Neuronal stem cell (in vitro differentiated cells): ENCODE measurements at regions not wholly inside any gene's neighbourhood (a gene's known extent, or its start where the extent isn't known, plus 50 kb on each side); places are given as distances from the start of the nearest gene placed in this dataset.

Source experiments
- DNase-seq: peaks from one replicate; pipeline ENCODE4 v3.0.0-alpha.2; 2013; ENCODE audit warnings: low spot score
- H2AFZ ChIP-seq: one replicate; pipeline ENCODE4 v1.6.1; 2013; ENCODE audit warnings: mild to moderate bottlenecking, low read length, inconsistent platforms
- H2AK5ac ChIP-seq: 2 replicates; pipeline ENCODE4 v1.6.1; 2013; ENCODE audit warnings: low read depth, mild to moderate bottlenecking, inconsistent platforms, low read length, moderate library complexity, mixed read lengths
- H2BK120ac ChIP-seq: 2 replicates; pipeline ENCODE4 v1.6.1; 2013; ENCODE audit warnings: low read depth, mild to moderate bottlenecking, inconsistent platforms, low read length, moderate library complexity, mixed read lengths
- H2BK12ac ChIP-seq: one replicate; pipeline ENCODE4 v1.6.1; 2013; ENCODE audit warnings: low read length, inconsistent platforms
- H2BK15ac ChIP-seq: 2 replicates; pipeline ENCODE4 v1.6.1; 2013; ENCODE audit warnings: mild to moderate bottlenecking, low read length, inconsistent platforms, mixed read lengths
- H2BK5ac ChIP-seq: one replicate; pipeline ENCODE4 v1.6.1; 2013; ENCODE audit warnings: inconsistent platforms, mild to moderate bottlenecking, low read length, moderate library complexity
- H3K14ac ChIP-seq: one replicate; pipeline ENCODE4 v1.6.1; 2013; ENCODE audit warnings: low read length, inconsistent platforms
- H3K18ac ChIP-seq: 2 replicates; pipeline ENCODE4 v1.6.1; 2013; ENCODE audit warnings: low read length, inconsistent platforms
- H3K23ac ChIP-seq: 2 replicates; pipeline ENCODE4 v1.6.1; 2013; ENCODE audit warnings: low read depth, mild to moderate bottlenecking, mixed read lengths, low read length, inconsistent platforms; ENCODE audit not compliant: poor library complexity
- H3K27ac ChIP-seq: replicated peaks from 3 replicates; pipeline ENCODE4 v1.5.1; 2013; ENCODE audit warnings: low read length, inconsistent platforms
- H3K27me3 ChIP-seq, 3 experiments: 2 replicates each; pipeline ENCODE4 v1.6.1; 2013; ENCODE audit warnings: low read length in 3 of 3, mild to moderate bottlenecking in 2 of 3, inconsistent platforms in 1 of 3, low read depth in 1 of 3, mixed read lengths in 1 of 3, moderate library complexity in 1 of 3; ENCODE audit not compliant: control insufficient read depth in 3 of 3, insufficient read depth in 3 of 3
- H3K36me3 ChIP-seq, 2 donors: replicated peaks in 1 of 2; 2 replicates each; pipeline ENCODE4 v1.6.1; 2013; ENCODE audit warnings: low read length in 2 of 2; ENCODE audit not compliant: control insufficient read depth in 2 of 2, insufficient read depth in 2 of 2
- H3K4ac ChIP-seq: 2 replicates; pipeline ENCODE4 v1.6.1; 2013; ENCODE audit warnings: inconsistent platforms, mild to moderate bottlenecking, low read length, moderate library complexity
- H3K4me1 ChIP-seq, 2 donors: 1 replicate in 1 of 2; 2 replicates in 1 of 2; pipeline ENCODE4 v1.6.1; 2013; ENCODE audit warnings: low read length in 2 of 2, low read depth in 1 of 2; ENCODE audit not compliant: control insufficient read depth in 2 of 2, insufficient read depth in 1 of 2
- H3K4me2 ChIP-seq: one replicate; pipeline ENCODE4 v1.6.1; 2013; ENCODE audit warnings: mild to moderate bottlenecking, low read length, inconsistent platforms; ENCODE audit not compliant: insufficient read depth, poor library complexity, severe bottlenecking
- H3K4me3 ChIP-seq, 2 donors: 2 replicates each; pipeline ENCODE4 v1.5.1; 2013; ENCODE audit warnings: low read length in 2 of 2, mild to moderate bottlenecking in 2 of 2, inconsistent platforms in 1 of 2, moderate library complexity in 1 of 2
- H3K79me1 ChIP-seq: one replicate; pipeline ENCODE4 v1.6.1; 2013; ENCODE audit warnings: low read depth, mild to moderate bottlenecking, inconsistent platforms, low read length, moderate library complexity
- H3K9ac ChIP-seq: one replicate; pipeline ENCODE4 v1.6.1; 2013; ENCODE audit warnings: mild to moderate bottlenecking, low read depth, low read length, inconsistent platforms; ENCODE audit not compliant: poor library complexity
- H3K9me3 ChIP-seq, 2 donors: replicated peaks in 1 of 2; 2 replicates each; pipeline versions ENCODE3 to v1.6.1; 2013; ENCODE audit warnings: low read length in 2 of 2, mild to moderate bottlenecking in 2 of 2, inconsistent platforms in 1 of 2, low read depth in 1 of 2, mixed read lengths in 1 of 2, moderate library complexity in 1 of 2; ENCODE audit not compliant: control insufficient read depth in 2 of 2, insufficient read depth in 1 of 2
- H4K8ac ChIP-seq: one replicate; pipeline ENCODE4 v1.6.1; 2013; ENCODE audit warnings: low read depth, mild to moderate bottlenecking, inconsistent platforms, low read length, moderate library complexity
- H4K91ac ChIP-seq: one replicate; pipeline ENCODE4 v1.6.1; 2013; ENCODE audit warnings: low read length, low read depth, mild to moderate bottlenecking, inconsistent platforms; ENCODE audit not compliant: poor library complexity
- WGBS, 2 donors: extraction: QIAGEN DNeasy Blood & Tissue Kit; methylation state at CpG; one replicate each; pipeline ENCODE4 v1.1.7; 2013; ENCODE audit warnings: missing lambda C conversion rate in 2 of 2, mixed read lengths in 1 of 2; ENCODE audit not compliant: insufficient read length in 2 of 2, insufficient replicate concordance in 1 of 2; ENCODE audit errors: extremely low coverage in 2 of 2; 5-methylcytosine and 5-hydroxymethylcytosine counted together

- no peak overlapping the region for H4K8ac ChIP-seq
- H2BK12ac ChIP-seq: no peak overlapping the region
- H3K36me3 ChIP-seq: no peaks in the 10 kb centered on the region
- H3K4me3 ChIP-seq: no peak overlapping the region
- DNase-seq: no peak
- no peak overlapping the region for H3K9ac ChIP-seq
- no peak overlapping the region for H4K91ac ChIP-seq
- no peak overlapping the region for H2BK5ac ChIP-seq
- H3K4me1 ChIP-seq: no peaks in the 10 kb centered on the region
- H3K4ac ChIP-seq: no peak overlapping the region
- no CpG with 5 or more reads among the region's 2 CpGs for WGBS, 2 donors
- no peak overlapping the region for H2BK120ac ChIP-seq
- H3K27ac ChIP-seq: no peak overlapping the region
- H3K14ac ChIP-seq: no peak overlapping the region
- peaks cover 0 to 4% of the 10 kb centered on the region in 2 donors for H3K9me3 ChIP-seq
- H3K27me3 ChIP-seq: no peaks in the 10 kb centered on the region
- H3K23ac ChIP-seq: no peak overlapping the region
- H2AK5ac ChIP-seq: no peak overlapping the region
- H3K18ac ChIP-seq: no peak overlapping the region
- H2AFZ ChIP-seq: no peak overlapping the region
- H3K4me2 ChIP-seq: no peak overlapping the region
- no peaks in the 10 kb centered on the region for H3K79me1 ChIP-seq
- no peak overlapping the region for H2BK15ac ChIP-seq
Observed at GRCh38 chr4:126869967-126870366, 762.8 kb upstream of the INTU start.

- Histone ChIP-seq H3K18ac (no peak overlapping the region), H3K36me3 (no peaks in the 10 kb centered on the region), H3K27ac (no peak overlapping the region), H3K27me3 (no peaks in the 10 kb centered on the region), H2BK120ac (no peak overlapping the region), H3K4me2 (no peak overlapping the region), H2BK12ac (no peak overlapping the region), H3K14ac (no peak overlapping the region), H2AFZ (no peak overlapping the region), H2BK5ac (no peak overlapping the region), H3K4me3 (no peak overlapping the region), H2AK5ac (no peak overlapping the region), H4K91ac (no peak overlapping the region), H2BK15ac (no peak overlapping the region), H3K9ac (no peak overlapping the region), H3K4me1 (no peaks in the 10 kb centered on the region), H3K79me1 (no peaks in the 10 kb centered on the region), H3K4ac (no peak overlapping the region), H3K9me3 (peaks cover 0 to 4% of the 10 kb centered on the region in 2 donors), H3K23ac (no peak overlapping the region), H4K8ac (no peak overlapping the region)
- no peak for DNase-seq
Observed at GRCh38 chr4:126871810-126872209, 760.9 kb upstream of the INTU start.

- Histone ChIP-seq H3K14ac (no peak overlapping the region), H3K27ac (no peak overlapping the region), H3K79me1 (no peaks in the 10 kb centered on the region), H3K4ac (no peak overlapping the region), H3K9me3 (peaks cover 0 to 4% of the 10 kb centered on the region in 2 donors), H3K4me2 (no peak overlapping the region), H3K23ac (peak overlapping the region; percentile 31), H2BK5ac (no peak overlapping the region), H4K8ac (no peak overlapping the region), H3K18ac (peak overlapping the region; percentile 38), H3K27me3 (peaks cover 0 to 3% (median 0%) of the 10 kb centered on the region in 3 experiments), H2BK12ac (no peak overlapping the region), H2AK5ac (no peak overlapping the region), H3K4me3 (no peak overlapping the region), H3K9ac (no peak overlapping the region), H2BK120ac (no peak overlapping the region), H4K91ac (no peak overlapping the region), H2AFZ (no peak overlapping the region), H3K4me1 (no peaks in the 10 kb centered on the region), H3K36me3 (no peaks in the 10 kb centered on the region), H2BK15ac (no peak overlapping the region)
- whole genome bisulfite sequencing, 2 donors: no CpG with 5 or more reads among the region's 19 CpGs
- no peak for DNase-seq
Observed at GRCh38 chr4:126874533-126874932, 758.2 kb upstream of the INTU start.

GRCh38 chr4:126888968-126889367 is 743.8 kb upstream of the INTU start:
- H2BK12ac ChIP-seq: no peak overlapping the region
- no peaks in the 10 kb centered on the region for H3K9me3 ChIP-seq
- H3K36me3 ChIP-seq: no peaks in the 10 kb centered on the region
- no peak overlapping the region for H3K27ac ChIP-seq
- H3K14ac ChIP-seq: no peak overlapping the region
- H2AK5ac ChIP-seq: no peak overlapping the region
- no peak overlapping the region for H2BK5ac ChIP-seq
- H2BK120ac ChIP-seq: no peak overlapping the region
- H2BK15ac ChIP-seq: no peak overlapping the region
- H3K9ac ChIP-seq: no peak overlapping the region
- no peak overlapping the region for H4K91ac ChIP-seq
- no peak overlapping the region for H3K4me3 ChIP-seq
- no peak overlapping the region for H3K23ac ChIP-seq
- H3K27me3 ChIP-seq: no peaks in the 10 kb centered on the region
- no peak overlapping the region for H3K4me2 ChIP-seq
- no peak overlapping the region for H3K4ac ChIP-seq
- no peak overlapping the region for H4K8ac ChIP-seq
- peaks cover 0 to 2% of the 10 kb centered on the region in 2 donors for H3K4me1 ChIP-seq
- no peak overlapping the region for H3K18ac ChIP-seq
- H2AFZ ChIP-seq: no peak overlapping the region
- no peak for DNase-seq
- H3K79me1 ChIP-seq: no peaks in the 10 kb centered on the region
